ENCODE measurements at regions not wholly inside any gene's neighbourhood (a gene's known extent, or its start where the extent isn't known, plus 50 kb on each side); places are given as distances from the start of the nearest gene placed in this dataset.

GRCh38 chr14:61122862-61123261, 141.8 kb downstream of the SLC38A6 start:
- Histone ChIP-seq H3K27ac (ENCODE audit: poor library complexity, severe bottlenecking) (no peak overlapping the region), H3K4me1 (ENCODE audit: insufficient read depth, poor library complexity, severe bottlenecking) (no peaks in the 10 kb centered on the region), H3K36me3 (ENCODE audit: low read depth) (no peaks in the 10 kb centered on the region), H3K4me3 (ENCODE audit: severe bottlenecking) (no peak overlapping the region), H3K9me3 (ENCODE audit: severe bottlenecking) (no peaks in the 10 kb centered on the region), H3K27me3 (ENCODE audit: insufficient read depth, poor library complexity, severe bottlenecking) (no peaks in the 10 kb centered on the region)
- DNase-seq (ENCODE audit: low spot score) = no peak
- no peak for TF ChIP-seq CTCF (IDR thresholded peaks at IDR 0.05; ENCODE audit: poor library complexity, severe bottlenecking)
- no peak for ATAC-seq (ENCODE audit: low read depth)

DNA sequence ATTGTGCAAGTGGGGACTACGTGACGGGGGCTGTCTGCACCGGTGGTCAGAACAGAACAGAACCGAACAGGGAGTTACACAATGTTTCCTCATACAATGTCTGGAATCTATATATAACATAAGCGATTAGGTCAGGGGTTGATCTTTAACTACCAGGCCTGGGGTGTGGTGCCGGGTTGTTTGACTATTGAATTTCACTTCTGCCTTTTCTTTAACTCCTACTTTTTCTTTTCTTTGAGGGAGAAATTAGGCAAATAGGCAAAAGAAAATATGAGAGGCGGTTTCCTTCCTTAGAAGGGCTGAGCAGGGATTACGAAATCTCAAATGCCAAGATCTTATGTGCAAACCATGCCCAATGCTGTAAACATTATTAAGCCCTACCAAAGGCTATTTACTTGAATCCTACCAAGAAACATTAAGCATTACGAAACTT, 140.3 kb downstream of the SLC38A6 start:
- H3K27ac ChIP-seq (ENCODE audit: poor library complexity, severe bottlenecking) = no peak overlapping the region
- no peaks in the 10 kb centered on the region for H3K27me3 ChIP-seq (ENCODE audit: insufficient read depth, poor library complexity, severe bottlenecking)
- H3K36me3 ChIP-seq (ENCODE audit: low read depth) = no peaks in the 10 kb centered on the region
- H3K4me1 ChIP-seq (ENCODE audit: insufficient read depth, poor library complexity, severe bottlenecking) = no peaks in the 10 kb centered on the region
- no peak overlapping the region for H3K4me3 ChIP-seq (ENCODE audit: severe bottlenecking)
- no peaks in the 10 kb centered on the region for H3K9me3 ChIP-seq (ENCODE audit: severe bottlenecking)
- DNase-seq (ENCODE audit: low spot score) (no peak), ATAC-seq (ENCODE audit: low read depth) (no peak)
- no peak for TF ChIP-seq CTCF (IDR thresholded peaks at IDR 0.05; ENCODE audit: poor library complexity, severe bottlenecking)

GRCh38 chr14:61120576-61120975, 139.5 kb downstream of the SLC38A6 start:
- Histone ChIP-seq H3K4me3 (ENCODE audit: severe bottlenecking) (no peak overlapping the region), H3K4me1 (ENCODE audit: insufficient read depth, poor library complexity, severe bottlenecking) (no peaks in the 10 kb centered on the region), H3K36me3 (ENCODE audit: low read depth) (no peaks in the 10 kb centered on the region), H3K27me3 (ENCODE audit: insufficient read depth, poor library complexity, severe bottlenecking) (no peaks in the 10 kb centered on the region), H3K27ac (ENCODE audit: poor library complexity, severe bottlenecking) (no peak overlapping the region), H3K9me3 (ENCODE audit: severe bottlenecking) (no peaks in the 10 kb centered on the region)
- no peak for TF ChIP-seq CTCF (IDR thresholded peaks at IDR 0.05; ENCODE audit: poor library complexity, severe bottlenecking)
- DNase-seq (ENCODE audit: low spot score) (no peak), ATAC-seq (ENCODE audit: low read depth) (no peak)

DNA sequence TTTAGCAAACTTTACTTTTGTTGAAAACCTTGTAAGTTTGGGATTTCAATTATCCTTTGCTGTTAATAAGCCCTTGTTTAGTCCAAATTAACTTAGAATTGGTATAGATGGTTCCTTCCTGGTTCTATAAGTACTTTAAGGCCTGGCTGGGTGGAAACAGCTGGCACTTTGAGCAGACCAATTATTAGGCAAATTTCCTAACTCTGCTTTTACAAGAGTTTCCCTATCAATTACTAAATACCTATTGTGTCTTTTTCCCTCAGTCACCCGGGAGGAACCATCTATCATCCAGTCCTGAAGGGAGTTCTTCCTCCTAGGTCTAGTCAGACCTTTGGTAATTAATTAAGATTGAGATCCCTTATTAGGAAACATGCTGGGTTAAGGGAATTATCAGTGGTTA, 138.0 kb downstream of the SLC38A6 start:
- no peaks in the 10 kb centered on the region for H3K27me3 ChIP-seq (ENCODE audit: insufficient read depth, poor library complexity, severe bottlenecking)
- no peak for DNase-seq (ENCODE audit: low spot score)
- ATAC-seq (ENCODE audit: low read depth) = no peak
- peaks cover 3% of the 10 kb centered on the region for H3K9me3 ChIP-seq (ENCODE audit: severe bottlenecking)
- H3K4me1 ChIP-seq (ENCODE audit: insufficient read depth, poor library complexity, severe bottlenecking) = no peaks in the 10 kb centered on the region
- H3K36me3 ChIP-seq (ENCODE audit: low read depth) = no peaks in the 10 kb centered on the region
- H3K27ac ChIP-seq (ENCODE audit: poor library complexity, severe bottlenecking) = no peak overlapping the region
- H3K4me3 ChIP-seq (ENCODE audit: severe bottlenecking) = no peak overlapping the region
- TF ChIP-seq CTCF (IDR thresholded peaks at IDR 0.05; ENCODE audit: poor library complexity, severe bottlenecking) = no peak

DNA sequence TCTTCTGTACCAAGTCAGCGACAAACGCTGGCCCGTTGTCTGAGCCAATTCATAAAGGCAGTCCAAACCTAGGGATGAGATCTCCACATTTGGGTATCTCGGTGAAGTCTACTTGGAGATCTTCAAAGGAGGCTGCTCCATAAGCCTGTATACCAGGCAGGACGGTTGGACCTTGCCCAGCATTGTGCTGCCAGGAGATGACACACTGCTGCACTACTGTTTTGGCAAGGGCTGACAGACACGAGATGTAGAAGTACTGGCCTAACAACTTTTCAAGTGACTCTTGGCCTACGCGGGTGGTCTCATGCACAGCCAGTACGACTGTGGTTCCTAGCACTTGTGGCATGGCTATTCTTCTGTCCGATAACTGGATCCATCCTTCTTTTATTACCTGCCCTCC, 135.3 kb downstream of the SLC38A6 start:
- Histone ChIP-seq H3K4me1 (ENCODE audit: insufficient read depth, poor library complexity, severe bottlenecking) (no peaks in the 10 kb centered on the region), H3K9me3 (ENCODE audit: severe bottlenecking) (peaks cover 5% of the 10 kb centered on the region), H3K27ac (ENCODE audit: poor library complexity, severe bottlenecking) (no peak overlapping the region), H3K36me3 (ENCODE audit: low read depth) (no peaks in the 10 kb centered on the region), H3K4me3 (ENCODE audit: severe bottlenecking) (no peak overlapping the region), H3K27me3 (ENCODE audit: insufficient read depth, poor library complexity, severe bottlenecking) (no peaks in the 10 kb centered on the region)
- ATAC-seq (ENCODE audit: low read depth) = no peak
- no peak for DNase-seq (ENCODE audit: low spot score)
- no peak for TF ChIP-seq CTCF (IDR thresholded peaks at IDR 0.05; ENCODE audit: poor library complexity, severe bottlenecking)

Measured in RWPE2 (cell line).